Panc1 (cell line): ENCODE measurements at regions not wholly inside any gene's neighbourhood (a gene's known extent, or its start where the extent isn't known, plus 50 kb on each side); places are given as distances from the start of the nearest gene placed in this dataset.

ENCODE experiments used
- CTCF ChIP-seq: fragments of 450-650 bp; IDR thresholded peaks from 2 replicates; pipeline ENCODE4 v1.5.1; 2017; ENCODE audit warnings: mild to moderate bottlenecking
- REST ChIP-seq, 2 experiments: IDR thresholded peaks; 2 replicates each; pipeline ENCODE4 v1.6.1; 2011 to 2012; ENCODE audit warnings: low read depth in 2 of 2, control low read depth in 1 of 2, low read length in 1 of 2, mild to moderate bottlenecking in 1 of 2, moderate library complexity in 1 of 2; ENCODE audit not compliant: insufficient read depth in 1 of 2

- TF ChIP-seq CTCF (no peak), REST (IDR thresholded peaks at IDR 0.05; ENCODE audit: insufficient read depth in 1 of 2, low read depth in 2 of 2, low read length in 1 of 2) (no peak)
Measured at GRCh38 chr6:169362501-169363121, 109.0 kb upstream of the THBS2 start.
